NOMO-1 (cell line): ENCODE measurements at regions not wholly inside any gene's neighbourhood (a gene's known extent, or its start where the extent isn't known, plus 50 kb on each side); places are given as distances from the start of the nearest gene placed in this dataset.
A peak's percentile ranks its signal among the peaks of the same experiment; 100 is the strongest.
"Not testable (repeated sequence)": the region's sequence is repeated elsewhere in the genome, so short reads cannot be mapped to it uniquely, and the experiment has no call there.

Experiments
- DNase-seq, 2 experiments: peaks; one replicate each; lab custom pipeline; 2025; ENCODE audit not compliant: unreplicated experiment in 2 of 2; lab: John Stamatoyannopoulos, UW

GRCh38 chr2:167756446-167756845 lies 490.9 kb downstream of the STK39 start:
- DNase-seq, result no peak

DNA sequence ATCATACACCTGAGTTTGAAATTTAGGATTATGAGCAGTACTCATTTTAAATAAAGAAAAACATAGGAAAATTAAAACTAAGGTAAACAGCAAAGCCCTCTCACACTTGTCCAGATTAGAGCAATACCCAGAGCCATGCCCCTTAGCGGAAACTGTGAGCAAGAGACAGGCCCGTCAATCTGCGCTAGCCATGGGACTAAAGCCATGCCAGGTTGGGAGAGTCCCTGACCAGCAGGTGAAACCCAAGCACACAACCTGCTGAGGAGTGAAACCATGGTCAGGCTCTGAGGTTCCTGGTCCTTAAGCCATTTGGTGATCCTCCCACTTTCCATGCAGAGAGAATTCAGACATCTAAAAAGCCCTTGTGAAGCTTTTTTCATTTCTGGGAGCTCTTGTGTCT lies 494.3 kb downstream of the STK39 start:
- no peak for DNase-seq

GRCh38 chr2:167752734-167753133 lies 494.7 kb downstream of the STK39 start:
- no peak for DNase-seq

GRCh38 chr2:167750675-167751074 lies 496.7 kb downstream of the STK39 start:
- DNase-seq, result no peak

GRCh38 chr2:167749660-167750059 lies 497.7 kb downstream of the STK39 start:
- DNase-seq, result no peak

- DNase-seq, result no peak
Observed at GRCh38 chr2:167749016-167749415, 498.4 kb downstream of the STK39 start.

DNA sequence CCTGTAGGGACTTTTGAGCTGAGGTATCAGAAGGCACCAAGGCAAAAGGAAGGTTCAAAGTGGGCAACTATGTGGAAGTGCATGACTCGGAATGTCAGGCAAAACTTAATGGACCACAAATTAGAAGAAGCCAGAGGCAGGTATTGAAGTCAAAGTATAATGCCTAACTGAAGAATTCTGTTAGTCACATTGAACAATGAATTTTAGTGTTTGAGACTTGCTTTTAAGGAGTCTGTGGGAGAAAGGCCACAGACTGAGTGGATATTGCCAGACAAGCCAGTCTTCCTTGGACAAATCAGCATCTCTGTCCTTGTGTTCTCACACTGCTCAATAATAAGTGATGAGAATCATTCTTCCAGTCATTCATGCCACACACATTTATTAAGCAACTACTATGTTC lies 498.9 kb downstream of the STK39 start:
- no peak for DNase-seq

DNA sequence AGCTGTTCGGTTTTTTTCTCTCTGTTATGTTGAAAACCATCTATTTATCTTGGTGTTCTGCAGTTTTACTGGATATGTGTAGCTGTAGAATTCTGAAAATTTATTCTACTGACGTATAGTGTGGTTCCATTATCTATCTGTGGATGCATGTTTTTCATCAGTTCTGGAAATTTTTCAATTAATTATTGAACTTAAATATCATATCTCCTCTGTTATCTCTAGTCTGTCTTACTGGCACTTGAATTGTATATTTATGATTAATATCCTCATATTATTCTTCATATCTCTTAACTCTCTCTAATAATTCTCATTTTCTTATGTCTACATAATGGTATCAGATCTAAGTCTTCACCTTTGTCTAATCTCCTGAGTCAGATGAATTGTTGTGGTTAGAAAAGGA lies 501.7 kb downstream of the STK39 start:
- DNase-seq, result no peak

GRCh38 chr2:167739921-167740320 lies 507.5 kb downstream of the STK39 start:
- not testable (repeated sequence) for DNase-seq

GRCh38 chr2:167733747-167734146 lies 513.6 kb downstream of the STK39 start:
- DNase-seq, result no peak

- DNase-seq, result no peak
Observed at GRCh38 chr2:167732326-167732725, 515.1 kb downstream of the STK39 start.

DNA sequence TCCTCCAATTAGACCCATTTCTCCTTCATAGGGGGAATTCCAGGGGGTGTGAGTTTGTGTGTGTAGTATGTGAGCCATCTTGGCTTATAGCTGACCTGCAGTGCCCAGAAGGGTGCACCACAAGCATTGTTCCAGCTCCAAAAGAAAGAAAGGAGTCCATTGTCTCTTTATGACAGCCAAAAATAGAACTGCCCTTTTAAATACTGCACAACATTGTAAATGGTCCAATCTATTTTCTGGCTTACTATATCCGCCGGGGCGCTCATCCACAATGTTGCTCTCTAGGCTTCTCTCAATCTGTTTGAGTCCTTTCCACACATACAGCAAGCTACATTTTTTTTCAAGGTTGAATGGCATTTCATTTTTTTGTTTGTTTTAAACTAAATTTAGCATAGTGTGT lies 517.5 kb downstream of the STK39 start:
- no peak for DNase-seq

- DNase-seq, result no peak
Observed at GRCh38 chr2:167726788-167727187, 520.6 kb downstream of the STK39 start.

DNA sequence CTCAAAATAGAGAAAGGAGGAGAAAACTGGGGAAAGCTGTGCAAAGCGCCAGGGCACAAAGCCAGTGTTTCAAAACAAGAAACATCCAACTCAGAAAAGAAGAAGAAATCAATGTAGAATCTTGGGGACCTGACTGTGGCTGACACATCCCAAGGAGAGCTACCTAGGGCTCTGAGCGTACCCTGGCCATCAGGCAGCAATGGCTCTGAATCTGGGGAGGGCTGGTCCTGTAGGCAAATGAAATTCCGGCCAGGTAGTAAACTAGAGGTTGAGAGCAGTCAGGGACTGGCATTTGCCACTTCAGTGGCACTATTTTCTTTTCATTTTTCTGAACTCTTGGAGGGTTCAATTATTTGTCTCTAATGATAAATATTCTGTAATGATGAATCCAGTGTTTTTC lies 525.8 kb downstream of the STK39 start:
- DNase-seq, result no peak

DNA sequence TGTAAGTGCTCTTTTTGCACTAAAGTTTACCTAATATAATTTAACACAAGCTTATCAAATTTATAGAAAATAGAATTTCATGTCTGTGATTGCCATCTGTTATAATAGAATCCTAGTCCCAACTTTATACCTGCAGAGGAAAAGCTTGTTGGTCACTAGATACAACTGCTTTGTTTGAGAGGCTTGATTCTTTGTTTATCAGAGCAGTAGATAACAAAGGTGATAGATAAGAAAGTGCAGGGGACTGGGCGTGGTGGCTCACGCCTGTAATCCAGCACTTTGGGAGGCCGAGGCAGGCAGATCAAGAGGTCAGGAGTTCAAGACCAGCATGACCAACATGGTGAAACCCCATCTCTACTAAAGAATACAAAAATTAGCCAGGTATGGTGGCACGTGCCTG lies 528.0 kb downstream of the STK39 start:
- no peak for DNase-seq

GRCh38 chr2:167718560-167718959 lies 528.8 kb downstream of the STK39 start:
- DNase-seq, result no peak

GRCh38 chr2:167715932-167716331 lies 531.5 kb downstream of the STK39 start:
- DNase-seq, result no peak

DNA sequence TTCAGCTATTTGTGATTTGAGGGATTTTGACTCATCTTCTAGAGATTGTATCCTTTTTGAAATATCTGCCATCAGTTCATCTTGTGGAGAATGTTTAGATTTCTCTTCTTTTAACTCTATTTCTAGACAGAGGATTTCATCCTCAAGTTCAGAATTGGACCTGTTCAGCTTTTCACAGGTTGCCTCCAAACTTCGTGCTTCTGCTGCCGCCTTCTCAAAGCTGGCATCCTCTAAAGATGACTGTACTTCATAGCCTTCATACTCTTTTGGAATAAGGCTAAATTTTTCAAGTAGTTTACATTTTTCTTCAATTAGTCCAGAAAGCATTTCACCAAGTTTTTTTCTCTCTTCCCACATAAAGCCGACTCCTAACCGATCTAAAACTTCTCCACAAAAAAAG lies 531.9 kb downstream of the STK39 start:
- DNase-seq, result not testable (repeated sequence)

GRCh38 chr2:167712275-167712674 lies 535.1 kb downstream of the STK39 start:
- no peak for DNase-seq

GRCh38 chr2:167708998-167709397 lies 538.4 kb downstream of the STK39 start:
- no peak for DNase-seq

GRCh38 chr2:167706800-167707199 lies 540.6 kb downstream of the STK39 start:
- no peak for DNase-seq

DNA sequence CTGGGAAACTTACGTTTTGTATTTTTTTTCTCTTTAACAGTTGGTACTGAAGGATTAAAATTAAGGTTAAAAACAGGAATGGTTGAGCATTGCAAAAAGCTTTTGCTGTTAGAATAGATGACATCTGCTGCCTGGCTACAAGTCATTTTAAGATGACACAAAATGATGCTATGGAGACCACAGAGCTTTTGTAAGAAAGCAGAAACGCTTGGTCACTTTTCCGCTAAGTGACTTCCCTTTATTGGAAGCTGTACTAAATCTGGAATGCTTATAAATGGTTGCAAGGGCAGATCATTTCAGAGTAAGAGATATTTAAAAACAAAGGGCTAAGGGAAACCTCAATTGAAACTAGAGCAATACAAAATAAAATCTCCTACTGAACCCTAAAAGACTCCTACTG lies 544.0 kb downstream of the STK39 start:
- DNase-seq, result peak; percentile 2 to 3

GRCh38 chr2:167702227-167702626 lies 545.2 kb downstream of the STK39 start:
- no peak for DNase-seq

DNA sequence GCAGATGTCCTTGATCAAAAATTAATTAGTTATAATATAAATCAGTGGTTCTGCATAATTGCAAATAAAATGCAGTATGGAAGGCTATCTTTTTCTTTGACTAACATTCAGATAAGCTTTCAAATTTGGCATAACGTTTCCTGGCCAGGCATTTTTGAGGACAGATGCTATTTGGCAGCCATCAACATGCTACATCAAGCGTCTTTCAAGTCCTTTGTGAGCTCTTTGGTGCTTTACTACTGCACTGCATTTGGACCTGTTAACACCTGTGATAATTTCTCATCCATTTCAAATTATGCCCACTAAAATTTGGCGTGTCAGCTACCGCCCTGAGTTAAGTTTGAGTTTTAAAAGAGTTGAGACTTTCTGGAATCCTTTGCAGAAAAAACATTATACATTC lies 545.7 kb downstream of the STK39 start:
- no peak for DNase-seq
